ENCODE measurements at regions not wholly inside any gene's neighbourhood (a gene's known extent, or its start where the extent isn't known, plus 50 kb on each side); places are given as distances from the start of the nearest gene placed in this dataset.

DNA sequence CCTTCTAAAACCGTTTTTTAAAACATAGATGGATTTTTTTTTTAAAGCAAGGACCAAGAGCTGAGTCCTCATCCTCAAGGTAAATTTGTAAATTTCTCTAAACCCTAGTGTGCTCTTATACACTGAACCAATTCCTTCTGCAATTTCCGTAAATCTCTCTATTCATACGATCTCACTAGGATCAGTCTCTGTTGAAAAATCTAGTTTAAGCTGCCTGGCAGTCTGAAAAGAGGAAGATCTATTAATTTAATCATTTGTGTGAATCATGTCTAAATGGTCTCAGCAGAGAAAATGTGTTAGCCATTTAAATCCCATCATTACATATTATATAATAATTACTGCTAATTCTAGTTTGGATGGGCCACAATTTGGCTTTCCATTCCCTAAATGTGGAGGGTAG, 184.2 kb upstream of the TSHZ2 start:
- no peaks in the 10 kb centered on the region for H3K27me3 ChIP-seq (ENCODE audit: control insufficient read depth, insufficient read depth, low read length)
- TF ChIP-seq, protein P1, sequence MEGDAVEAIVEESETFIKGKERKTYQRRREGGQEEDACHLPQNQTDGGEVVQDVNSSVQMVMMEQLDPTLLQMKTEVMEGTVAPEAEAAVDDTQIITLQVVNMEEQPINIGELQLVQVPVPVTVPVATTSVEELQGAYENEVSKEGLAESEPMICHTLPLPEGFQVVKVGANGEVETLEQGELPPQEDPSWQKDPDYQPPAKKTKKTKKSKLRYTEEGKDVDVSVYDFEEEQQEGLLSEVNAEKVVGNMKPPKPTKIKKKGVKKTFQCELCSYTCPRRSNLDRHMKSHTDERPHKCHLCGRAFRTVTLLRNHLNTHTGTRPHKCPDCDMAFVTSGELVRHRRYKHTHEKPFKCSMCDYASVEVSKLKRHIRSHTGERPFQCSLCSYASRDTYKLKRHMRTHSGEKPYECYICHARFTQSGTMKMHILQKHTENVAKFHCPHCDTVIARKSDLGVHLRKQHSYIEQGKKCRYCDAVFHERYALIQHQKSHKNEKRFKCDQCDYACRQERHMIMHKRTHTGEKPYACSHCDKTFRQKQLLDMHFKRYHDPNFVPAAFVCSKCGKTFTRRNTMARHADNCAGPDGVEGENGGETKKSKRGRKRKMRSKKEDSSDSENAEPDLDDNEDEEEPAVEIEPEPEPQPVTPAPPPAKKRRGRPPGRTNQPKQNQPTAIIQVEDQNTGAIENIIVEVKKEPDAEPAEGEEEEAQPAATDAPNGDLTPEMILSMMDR (IDR thresholded peaks at IDR 0.05; ENCODE audit: insufficient read depth, low read length, poor library complexity, severe bottlenecking) = no peak
- no peak overlapping the region for H3K4me3 ChIP-seq (ENCODE audit: low read depth, low read length)
- no peaks in the 10 kb centered on the region for H3K36me3 ChIP-seq (ENCODE audit: control insufficient read depth, insufficient read depth, low read length)
- DNase-seq (ENCODE audit: low read depth) = no peak

DNA sequence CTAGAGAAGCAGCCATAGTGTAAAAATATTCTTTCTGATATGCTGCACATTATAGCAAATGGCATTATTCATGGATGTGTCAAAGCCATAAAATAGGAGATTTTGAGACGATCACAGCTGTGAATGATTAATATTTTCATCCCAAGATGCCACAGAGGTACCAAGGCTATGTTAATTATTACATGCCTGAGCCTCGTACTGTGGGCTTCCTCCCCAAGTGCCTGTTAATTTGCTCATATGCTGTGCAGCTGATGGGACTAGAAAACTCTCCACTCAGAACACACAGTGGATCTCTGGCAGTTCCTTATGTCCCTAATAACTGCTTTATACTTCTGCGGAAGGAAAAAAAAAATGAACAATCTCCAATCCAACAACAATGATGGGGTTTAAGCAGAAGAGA, 184.9 kb upstream of the TSHZ2 start:
- Histone ChIP-seq H3K4me3 (ENCODE audit: low read depth, low read length) (no peak overlapping the region), H3K36me3 (ENCODE audit: control insufficient read depth, insufficient read depth, low read length) (no peaks in the 10 kb centered on the region), H3K27me3 (ENCODE audit: control insufficient read depth, insufficient read depth, low read length) (no peaks in the 10 kb centered on the region)
- DNase-seq (ENCODE audit: low read depth) = no peak
- TF ChIP-seq, protein P1 (IDR thresholded peaks at IDR 0.05; ENCODE audit: insufficient read depth, low read length, poor library complexity, severe bottlenecking) = no peak

DNA sequence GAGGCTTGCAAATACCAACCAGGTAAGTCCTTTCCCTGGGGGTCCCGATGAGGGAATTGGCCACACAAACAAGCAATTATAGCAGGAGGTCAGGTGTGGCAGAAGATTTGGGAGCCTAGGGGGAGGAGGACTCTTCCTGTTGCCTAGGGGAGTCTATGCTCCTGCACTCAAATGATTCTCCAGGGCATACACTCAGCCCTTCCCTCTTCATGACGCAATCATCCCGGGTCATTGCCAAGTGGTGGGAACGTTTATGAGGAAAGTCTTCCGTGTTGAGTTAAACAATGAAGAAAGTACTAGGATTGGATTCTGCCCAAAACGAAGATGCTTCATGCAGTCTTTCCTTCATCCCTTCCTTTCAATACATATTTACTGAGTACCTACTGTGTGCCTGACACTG, 186.5 kb upstream of the TSHZ2 start:
- TF ChIP-seq, protein P1 (IDR thresholded peaks at IDR 0.05; ENCODE audit: insufficient read depth, low read length, poor library complexity, severe bottlenecking) = no peak
- no peak overlapping the region for H3K4me3 ChIP-seq (ENCODE audit: low read depth, low read length)
- H3K36me3 ChIP-seq (ENCODE audit: control insufficient read depth, insufficient read depth, low read length) = no peaks in the 10 kb centered on the region
- no peaks in the 10 kb centered on the region for H3K27me3 ChIP-seq (ENCODE audit: control insufficient read depth, insufficient read depth, low read length)
- no peak for DNase-seq (ENCODE audit: low read depth)

DNA sequence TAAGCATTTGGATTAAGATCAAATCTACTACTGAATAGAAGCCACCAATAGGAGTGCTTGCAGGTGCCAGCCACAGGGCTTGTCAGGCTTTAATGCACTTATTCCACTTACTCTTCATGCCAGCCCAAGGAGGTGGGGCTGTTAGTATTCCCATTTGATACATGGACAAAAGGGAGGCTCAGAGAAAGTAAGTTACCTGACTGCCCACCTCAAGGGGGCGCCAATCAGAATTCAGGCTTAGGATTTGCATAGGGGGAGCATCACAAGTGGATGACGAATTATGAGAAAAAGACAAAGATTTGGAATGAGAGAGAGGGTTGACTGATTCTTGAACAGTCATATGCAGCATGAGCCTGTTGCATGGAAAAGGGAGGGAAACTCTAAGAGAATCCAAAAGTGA, 188.4 kb upstream of the TSHZ2 start:
- TF ChIP-seq, protein P1 (IDR thresholded peaks at IDR 0.05; ENCODE audit: insufficient read depth, low read length, poor library complexity, severe bottlenecking) = peak; percentile 33
- no peaks in the 10 kb centered on the region for H3K27me3 ChIP-seq (ENCODE audit: control insufficient read depth, insufficient read depth, low read length)
- DNase-seq (ENCODE audit: low read depth) = no peak
- H3K36me3 ChIP-seq (ENCODE audit: control insufficient read depth, insufficient read depth, low read length) = no peaks in the 10 kb centered on the region
- H3K4me3 ChIP-seq (ENCODE audit: low read depth, low read length) = no peak overlapping the region

DNA sequence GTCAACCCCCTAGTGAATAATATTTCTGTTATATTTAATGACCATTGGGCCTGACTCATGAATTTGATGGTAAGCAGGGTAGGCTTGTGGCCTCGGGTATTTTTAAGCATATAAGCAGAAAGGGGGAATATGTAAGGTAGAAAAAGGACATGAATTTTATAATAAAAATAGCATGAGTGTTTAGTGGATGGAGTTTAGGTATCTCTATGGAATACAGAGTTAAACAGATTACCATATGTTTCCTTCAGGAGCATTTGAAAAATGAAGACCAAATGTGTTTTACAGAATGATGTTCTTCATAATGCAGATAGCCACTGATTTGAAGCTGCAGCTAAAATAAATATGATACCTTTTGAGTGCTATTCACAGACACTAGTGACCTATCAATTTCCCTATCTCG, 191.7 kb upstream of the TSHZ2 start:
- Histone ChIP-seq H3K36me3 (ENCODE audit: control insufficient read depth, insufficient read depth, low read length) (no peaks in the 10 kb centered on the region), H3K4me3 (ENCODE audit: low read depth, low read length) (no peak overlapping the region), H3K27me3 (ENCODE audit: control insufficient read depth, insufficient read depth, low read length) (no peaks in the 10 kb centered on the region)
- TF ChIP-seq, protein P1 (IDR thresholded peaks at IDR 0.05; ENCODE audit: insufficient read depth, low read length, poor library complexity, severe bottlenecking) = no peak
- no peak for DNase-seq (ENCODE audit: low read depth)

DNA sequence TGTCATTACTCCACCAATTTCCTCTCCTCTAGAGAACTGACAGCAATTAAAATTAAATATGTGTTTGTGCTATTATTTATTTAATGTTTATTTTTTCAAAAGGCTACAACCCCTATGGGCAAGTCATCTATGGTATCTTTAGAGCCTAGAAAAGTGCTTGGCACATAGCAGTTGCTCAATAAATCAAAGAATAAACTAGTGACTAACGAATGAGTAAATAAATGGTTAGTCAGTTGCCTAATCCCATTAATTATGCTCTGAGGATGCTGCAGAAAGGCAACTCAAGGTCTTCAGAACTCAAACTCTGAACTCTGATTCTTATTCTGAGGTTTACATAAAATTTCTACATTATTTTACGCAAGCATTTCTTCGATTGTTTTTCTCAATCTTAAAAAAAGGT, 193.0 kb upstream of the TSHZ2 start:
- TF ChIP-seq, protein P1 (IDR thresholded peaks at IDR 0.05; ENCODE audit: insufficient read depth, low read length, poor library complexity, severe bottlenecking) = no peak
- no peaks in the 10 kb centered on the region for H3K36me3 ChIP-seq (ENCODE audit: control insufficient read depth, insufficient read depth, low read length)
- H3K27me3 ChIP-seq (ENCODE audit: control insufficient read depth, insufficient read depth, low read length) = no peaks in the 10 kb centered on the region
- H3K4me3 ChIP-seq (ENCODE audit: low read depth, low read length) = no peak overlapping the region
- no peak for DNase-seq (ENCODE audit: low read depth)

Measured in kidney epithelial cell (primary cell).